Spleen (tissue), 7 donors: ENCODE measurements at regions not wholly inside any gene's neighbourhood (a gene's known extent, or its start where the extent isn't known, plus 50 kb on each side); places are given as distances from the start of the nearest gene placed in this dataset.

ENCODE experiments used
- POLR2A ChIP-seq, 3 donors: fragments of 450-650 bp; IDR thresholded peaks; one replicate each; pipeline ENCODE4 v1.5.1; 2017; ENCODE audit warnings: antibody characterized with exemption in 3 of 3, mild to moderate bottlenecking in 1 of 3
- POLR2AphosphoS5 ChIP-seq, 3 donors: sonication (generic); formaldehyde crosslinking; IDR thresholded peaks; one replicate each; pipeline ENCODE4 v1.5.1; 2017; ENCODE audit warnings: antibody characterized with exemption in 3 of 3
- TF ChIP-seq, protein P1 (sequence below), 11 experiments: fragments of 200-600 bp in 7 of 11; fragments of 450-650 bp in 4 of 11; sonication (generic) in 4 of 11; IDR thresholded peaks in 8 of 11; conservative IDR thresholded peaks in 3 of 11; 1 replicate in 7 of 11; 2 replicates in 4 of 11; pipeline versions ENCODE4 v1.4.0 to v1.8.0; 2016 to 2021; ENCODE audit warnings: antibody characterized with exemption in 11 of 11, inconsistent platforms in 4 of 11, mild to moderate bottlenecking in 1 of 11
- donor health status: DM: no; HTN: no; CAD: no; lungs with moderate emphysema.
- donor health status: DM: no; HTN: no; CAD: no.
- donor health status: DM: no; HTN: no; CAD: no.

DNA sequence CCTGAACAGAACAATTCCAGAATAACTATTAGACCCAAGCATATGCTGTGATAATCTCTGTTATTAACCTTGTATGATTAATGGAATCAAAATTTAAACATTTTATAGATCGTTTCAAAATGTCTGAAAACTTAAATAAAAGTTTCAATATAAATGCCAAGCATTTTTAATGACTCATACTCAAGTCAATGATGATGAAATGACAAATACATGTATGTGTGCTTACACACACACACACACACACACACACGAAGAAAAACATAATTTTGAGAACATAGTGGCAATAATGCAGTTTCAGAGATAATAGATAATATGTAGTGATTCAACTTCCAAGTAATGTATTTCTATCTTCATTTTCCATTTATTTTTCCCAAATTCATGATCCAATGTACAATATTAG, 384.9 kb upstream of the FOXG1 start:
- TF ChIP-seq POLR2A (IDR thresholded peaks at IDR 0.05) (no peak), POLR2AphosphoS5 (IDR thresholded peaks at IDR 0.05) (no peak)
- TF ChIP-seq, protein P1, sequence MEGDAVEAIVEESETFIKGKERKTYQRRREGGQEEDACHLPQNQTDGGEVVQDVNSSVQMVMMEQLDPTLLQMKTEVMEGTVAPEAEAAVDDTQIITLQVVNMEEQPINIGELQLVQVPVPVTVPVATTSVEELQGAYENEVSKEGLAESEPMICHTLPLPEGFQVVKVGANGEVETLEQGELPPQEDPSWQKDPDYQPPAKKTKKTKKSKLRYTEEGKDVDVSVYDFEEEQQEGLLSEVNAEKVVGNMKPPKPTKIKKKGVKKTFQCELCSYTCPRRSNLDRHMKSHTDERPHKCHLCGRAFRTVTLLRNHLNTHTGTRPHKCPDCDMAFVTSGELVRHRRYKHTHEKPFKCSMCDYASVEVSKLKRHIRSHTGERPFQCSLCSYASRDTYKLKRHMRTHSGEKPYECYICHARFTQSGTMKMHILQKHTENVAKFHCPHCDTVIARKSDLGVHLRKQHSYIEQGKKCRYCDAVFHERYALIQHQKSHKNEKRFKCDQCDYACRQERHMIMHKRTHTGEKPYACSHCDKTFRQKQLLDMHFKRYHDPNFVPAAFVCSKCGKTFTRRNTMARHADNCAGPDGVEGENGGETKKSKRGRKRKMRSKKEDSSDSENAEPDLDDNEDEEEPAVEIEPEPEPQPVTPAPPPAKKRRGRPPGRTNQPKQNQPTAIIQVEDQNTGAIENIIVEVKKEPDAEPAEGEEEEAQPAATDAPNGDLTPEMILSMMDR (IDR thresholded peaks at IDR 0.05 in 8 of 11, conservative IDR thresholded peaks at IDR 0.05 in 3 of 11), result no peak
